GM12875 (cell line): ENCODE measurements at regions not wholly inside any gene's neighbourhood (a gene's known extent, or its start where the extent isn't known, plus 50 kb on each side); places are given as distances from the start of the nearest gene placed in this dataset.

Experiments used
- H3K4me3 ChIP-seq: one replicate; pipeline ENCODE4 v1.5.1; 2011; ENCODE audit warnings: low read depth, low read length, control low read depth
- CTCF ChIP-seq: IDR thresholded peaks from 2 replicates; pipeline ENCODE4 v1.5.1; 2011; ENCODE audit warnings: low read depth, mild to moderate bottlenecking, control low read depth, inconsistent platforms, low read length, moderate library complexity, borderline replicate concordance; ENCODE audit not compliant: insufficient read depth

- no peak for TF ChIP-seq CTCF
- H3K4me3 ChIP-seq: no peak overlapping the region
These were observed 137.3 kb upstream of the MME start for GRCh38 chr3:154942827-154943226.

GRCh38 chr3:154936196-154936595 is 143.9 kb upstream of the MME start:
- H3K4me3 ChIP-seq: no peak overlapping the region
- TF ChIP-seq CTCF: no peak

- H3K4me3 ChIP-seq: no peak overlapping the region
- TF ChIP-seq CTCF: no peak
These were observed 146.5 kb upstream of the MME start for GRCh38 chr3:154933581-154933980.

GRCh38 chr3:154932633-154933032 is 147.5 kb upstream of the MME start:
- no peak for TF ChIP-seq CTCF
- H3K4me3 ChIP-seq: no peak overlapping the region

GRCh38 chr3:154931484-154931883 is 148.6 kb upstream of the MME start:
- no peak for TF ChIP-seq CTCF
- no peak overlapping the region for H3K4me3 ChIP-seq

- H3K4me3 ChIP-seq: no peak overlapping the region
These were observed 153.4 kb upstream of the MME start for GRCh38 chr3:154926721-154927120.

GRCh38 chr3:154921351-154921750 is 158.8 kb upstream of the MME start:
- no peak for TF ChIP-seq CTCF
- no peak overlapping the region for H3K4me3 ChIP-seq

More at GRCh38 chr3:154926721-154927120, 153.4 kb upstream of the MME start:
- TF ChIP-seq CTCF: no peak
